Activated CD8-positive, alpha-beta memory T cell treated with anti-CD3 and anti-CD28 coated beads, Interleukin-2, amount 10 ng/mL, durations not matched to agents 7 days and 5 days (primary cell): ENCODE measurements at regions not wholly inside any gene's neighbourhood (a gene's known extent, or its start where the extent isn't known, plus 50 kb on each side); places are given as distances from the start of the nearest gene placed in this dataset.

Source experiments
- ATAC-seq: fragments of 150-1000 bp; cut with Tn5 transposase; one replicate; pipeline ENCODE4 v1.10.0; 2021; ENCODE audit warnings: moderate library complexity
- CTCF ChIA-PET: fragments of 350-600 bp; sonication (Branson Sonifier 250); formaldehyde crosslinking; loops from one replicate; lab custom pipeline; 2021; ENCODE audit warnings: antibody characterized with exemption; lab: Charles Lee
- DNase-seq: peaks from one replicate; pipeline ENCODE4 v3.0.0-alpha.2; 2020
- H3K27ac Mint-ChIP-seq: one replicate; pipeline ENCODE4 v1.8.0; 2021; ENCODE audit warnings: mild to moderate bottlenecking, mixed read lengths
- H3K27me3 Mint-ChIP-seq: one replicate; pipeline ENCODE4 v1.8.0; 2021; ENCODE audit warnings: mixed read lengths
- H3K36me3 Mint-ChIP-seq: one replicate; pipeline ENCODE4 v1.8.0; 2021; ENCODE audit warnings: mild to moderate bottlenecking, mixed read lengths
- H3K4me1 Mint-ChIP-seq: one replicate; pipeline ENCODE4 v1.8.0; 2021; ENCODE audit warnings: mixed read lengths
- H3K4me3 Mint-ChIP-seq: one replicate; pipeline ENCODE4 v1.8.0; 2021; ENCODE audit warnings: mild to moderate bottlenecking, moderate library complexity, mixed read lengths
- H3K9me3 Mint-ChIP-seq: one replicate; pipeline ENCODE4 v1.8.0; 2022; ENCODE audit warnings: low read depth, mixed read lengths

DNA sequence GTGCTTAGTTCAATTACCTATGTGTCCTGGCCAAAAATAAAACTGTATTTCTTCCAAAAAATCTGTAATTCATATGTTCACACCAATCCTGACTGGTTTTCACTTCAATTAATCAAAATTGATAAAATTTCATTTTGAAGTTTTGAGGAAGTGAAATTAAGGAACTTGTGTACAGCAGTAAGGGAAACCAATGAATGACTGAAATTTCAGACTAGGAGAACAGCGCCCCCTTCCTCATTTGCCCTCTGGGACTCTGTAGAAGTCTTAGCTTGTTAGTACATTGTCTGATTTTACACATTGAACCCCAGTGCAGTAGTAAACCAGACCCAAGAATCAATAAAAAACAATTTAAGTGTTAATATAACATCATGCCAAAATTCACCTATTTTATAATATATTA lies 495.3 kb upstream of the AGTR1 start:
- no peak overlapping the region for H3K27ac Mint-ChIP-seq
- CTCF ChIA-PET: no interaction called here
- H3K4me1 Mint-ChIP-seq: no peaks in the 10 kb centered on the region
- no peaks in the 10 kb centered on the region for H3K27me3 Mint-ChIP-seq
- H3K36me3 Mint-ChIP-seq: no peaks in the 10 kb centered on the region
- peaks cover 13% of the 10 kb centered on the region for H3K9me3 Mint-ChIP-seq
- no peak overlapping the region for H3K4me3 Mint-ChIP-seq
- DNase-seq (no peak), ATAC-seq (no peak)

DNA sequence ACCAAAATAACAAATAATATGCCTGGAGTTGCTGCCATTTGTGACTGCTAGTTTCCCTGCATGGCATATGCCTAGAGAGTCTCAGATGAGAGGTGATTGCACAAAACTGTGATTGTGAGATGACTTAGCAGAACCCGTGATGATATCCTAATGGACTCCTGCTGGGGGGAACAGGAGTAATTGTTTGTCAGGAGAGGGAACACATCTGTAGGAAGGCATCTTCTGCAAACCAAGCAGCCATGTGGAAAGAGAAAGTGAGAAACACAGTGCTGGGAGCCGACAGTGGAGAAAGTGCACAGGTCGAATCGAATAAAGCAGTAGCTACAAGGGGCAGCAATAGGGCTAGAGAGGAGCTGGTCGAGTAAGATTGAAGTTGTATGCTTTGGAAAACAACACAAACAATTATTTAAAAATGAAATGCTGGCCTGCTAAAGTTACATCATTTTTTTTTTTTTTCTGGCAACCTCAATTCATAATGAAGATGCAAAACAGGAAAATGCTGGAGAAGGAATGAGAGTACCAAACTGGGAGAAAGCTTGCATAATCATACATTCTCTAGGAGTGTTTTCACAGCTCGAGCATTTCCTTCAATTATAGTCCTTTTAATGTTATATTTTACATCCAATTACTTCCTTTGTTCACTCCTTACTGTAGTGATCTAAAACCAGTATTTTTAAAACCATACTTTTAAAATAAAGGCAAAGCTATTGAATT lies 494.2 kb upstream of the AGTR1 start:
- Mint-ChIP-seq H3K27ac (no peak overlapping the region), H3K9me3 (peaks cover 10% of the 10 kb centered on the region), H3K4me1 (no peaks in the 10 kb centered on the region), H3K4me3 (no peak overlapping the region), H3K36me3 (no peaks in the 10 kb centered on the region), H3K27me3 (no peaks in the 10 kb centered on the region)
- DNase-seq (no peak), ATAC-seq (no peak)
- CTCF ChIA-PET: no interaction called here

- no peak overlapping the region for H3K27ac Mint-ChIP-seq
- H3K4me1 Mint-ChIP-seq: no peaks in the 10 kb centered on the region
- no peak overlapping the region for H3K4me3 Mint-ChIP-seq
- H3K36me3 Mint-ChIP-seq: no peaks in the 10 kb centered on the region
- H3K27me3 Mint-ChIP-seq: no peaks in the 10 kb centered on the region
- no peak for ATAC-seq
- H3K9me3 Mint-ChIP-seq: peaks cover 10% of the 10 kb centered on the region
- DNase-seq: no peak
- CTCF ChIA-PET: no interaction called here
These were observed 493.6 kb upstream of the AGTR1 start for GRCh38 chr3:148204131-148204530.

GRCh38 chr3:148205977-148206376 lies 491.7 kb upstream of the AGTR1 start:
- no peaks in the 10 kb centered on the region for H3K4me1 Mint-ChIP-seq
- no peaks in the 10 kb centered on the region for H3K36me3 Mint-ChIP-seq

GRCh38 chr3:148206446-148206845 lies 491.3 kb upstream of the AGTR1 start:
- DNase-seq: no peak
- no peak overlapping the region for H3K4me3 Mint-ChIP-seq
- no peaks in the 10 kb centered on the region for H3K4me1 Mint-ChIP-seq
- ATAC-seq: no peak
- H3K36me3 Mint-ChIP-seq: no peaks in the 10 kb centered on the region
- peaks cover 2% of the 10 kb centered on the region for H3K9me3 Mint-ChIP-seq
- CTCF ChIA-PET: no interaction called here
- no peaks in the 10 kb centered on the region for H3K27me3 Mint-ChIP-seq
- H3K27ac Mint-ChIP-seq: no peak overlapping the region

More at GRCh38 chr3:148205977-148206376, 491.7 kb upstream of the AGTR1 start:
- no peak for DNase-seq
- CTCF ChIA-PET: no interaction called here
- no peak overlapping the region for H3K27ac Mint-ChIP-seq
- no peaks in the 10 kb centered on the region for H3K27me3 Mint-ChIP-seq
- H3K9me3 Mint-ChIP-seq: peaks cover 2% of the 10 kb centered on the region
- ATAC-seq: no peak
- no peak overlapping the region for H3K4me3 Mint-ChIP-seq

DNA sequence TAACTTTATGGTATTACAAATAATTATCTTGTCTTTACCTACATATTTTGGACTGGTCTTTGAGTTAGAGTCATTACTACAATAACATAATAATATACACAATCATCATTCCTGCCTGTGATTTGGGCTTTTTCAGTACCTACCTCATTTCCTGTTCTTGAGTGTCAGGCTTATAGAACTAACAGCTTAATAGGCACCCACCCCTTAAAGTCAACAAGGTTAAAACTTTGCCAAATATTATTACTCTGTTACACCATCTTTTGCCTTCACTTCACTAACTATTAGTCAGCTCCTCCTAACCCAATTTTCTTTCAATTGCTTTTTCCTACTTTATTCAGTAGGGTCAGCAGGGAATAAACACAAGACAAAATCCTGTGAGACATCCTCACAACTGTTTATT lies 488.7 kb upstream of the AGTR1 start:
- H3K9me3 Mint-ChIP-seq: peaks cover 2% of the 10 kb centered on the region
- DNase-seq (no peak), ATAC-seq (no peak)
- no peaks in the 10 kb centered on the region for H3K36me3 Mint-ChIP-seq
- no peak overlapping the region for H3K27ac Mint-ChIP-seq
- H3K4me3 Mint-ChIP-seq: no peak overlapping the region
- CTCF ChIA-PET: no interaction called here
- no peaks in the 10 kb centered on the region for H3K27me3 Mint-ChIP-seq
- no peaks in the 10 kb centered on the region for H3K4me1 Mint-ChIP-seq

DNA sequence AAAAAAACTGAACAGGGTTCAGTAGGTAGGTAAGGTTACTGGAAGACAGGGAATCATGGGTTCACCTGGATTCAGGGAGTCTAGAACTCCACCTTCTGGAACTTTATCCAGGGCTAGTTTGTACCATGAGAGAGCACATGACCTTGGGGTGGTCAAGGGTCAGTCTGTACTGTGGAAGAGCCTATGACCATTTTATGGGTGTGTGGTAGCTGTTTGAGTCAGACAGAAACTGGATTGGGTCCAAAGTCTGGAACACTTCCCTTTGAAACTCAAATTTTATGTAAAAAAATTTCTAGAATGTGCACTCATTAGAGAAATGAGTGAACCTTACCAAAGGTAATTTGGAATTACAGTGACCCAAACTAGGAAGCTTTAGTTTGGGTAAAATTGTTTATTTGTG lies 486.0 kb upstream of the AGTR1 start:
- no peak for DNase-seq
- Mint-ChIP-seq H3K27me3 (no peaks in the 10 kb centered on the region), H3K27ac (no peak overlapping the region), H3K4me3 (no peak overlapping the region), H3K4me1 (no peaks in the 10 kb centered on the region), H3K9me3 (peaks cover 2% of the 10 kb centered on the region), H3K36me3 (no peaks in the 10 kb centered on the region)
- ATAC-seq: no peak
- CTCF ChIA-PET: no interaction called here

- DNase-seq (no peak), ATAC-seq (no peak)
- no peak overlapping the region for H3K27ac Mint-ChIP-seq
- H3K4me1 Mint-ChIP-seq: no peaks in the 10 kb centered on the region
- CTCF ChIA-PET: no interaction called here
- no peaks in the 10 kb centered on the region for H3K27me3 Mint-ChIP-seq
- H3K4me3 Mint-ChIP-seq: no peak overlapping the region
- H3K9me3 Mint-ChIP-seq: no peaks in the 10 kb centered on the region
- H3K36me3 Mint-ChIP-seq: no peaks in the 10 kb centered on the region
These were observed 483.0 kb upstream of the AGTR1 start for GRCh38 chr3:148214705-148215104.

- H3K36me3 Mint-ChIP-seq: no peaks in the 10 kb centered on the region
- no peak overlapping the region for H3K27ac Mint-ChIP-seq
- CTCF ChIA-PET: no interaction called here
- DNase-seq (no peak), ATAC-seq (no peak)
- H3K4me1 Mint-ChIP-seq: no peaks in the 10 kb centered on the region
- no peaks in the 10 kb centered on the region for H3K27me3 Mint-ChIP-seq
- no peak overlapping the region for H3K4me3 Mint-ChIP-seq
- no peaks in the 10 kb centered on the region for H3K9me3 Mint-ChIP-seq
These were observed 480.4 kb upstream of the AGTR1 start for GRCh38 chr3:148217317-148217716.

GRCh38 chr3:148218222-148218621 lies 479.5 kb upstream of the AGTR1 start:
- H3K9me3 Mint-ChIP-seq: no peaks in the 10 kb centered on the region
- H3K27ac Mint-ChIP-seq: no peak overlapping the region
- H3K4me1 Mint-ChIP-seq: no peaks in the 10 kb centered on the region
- no peaks in the 10 kb centered on the region for H3K27me3 Mint-ChIP-seq
- no peak for DNase-seq
- no peak overlapping the region for H3K4me3 Mint-ChIP-seq
- CTCF ChIA-PET: no interaction called here
- ATAC-seq: no peak
- no peaks in the 10 kb centered on the region for H3K36me3 Mint-ChIP-seq

- Mint-ChIP-seq H3K9me3 (no peaks in the 10 kb centered on the region), H3K36me3 (no peaks in the 10 kb centered on the region), H3K4me3 (no peak overlapping the region), H3K27me3 (no peaks in the 10 kb centered on the region), H3K4me1 (no peaks in the 10 kb centered on the region), H3K27ac (no peak overlapping the region)
- DNase-seq (no peak), ATAC-seq (no peak)
- CTCF ChIA-PET: no interaction called here
These were observed 477.7 kb upstream of the AGTR1 start for GRCh38 chr3:148219999-148220398.

DNA sequence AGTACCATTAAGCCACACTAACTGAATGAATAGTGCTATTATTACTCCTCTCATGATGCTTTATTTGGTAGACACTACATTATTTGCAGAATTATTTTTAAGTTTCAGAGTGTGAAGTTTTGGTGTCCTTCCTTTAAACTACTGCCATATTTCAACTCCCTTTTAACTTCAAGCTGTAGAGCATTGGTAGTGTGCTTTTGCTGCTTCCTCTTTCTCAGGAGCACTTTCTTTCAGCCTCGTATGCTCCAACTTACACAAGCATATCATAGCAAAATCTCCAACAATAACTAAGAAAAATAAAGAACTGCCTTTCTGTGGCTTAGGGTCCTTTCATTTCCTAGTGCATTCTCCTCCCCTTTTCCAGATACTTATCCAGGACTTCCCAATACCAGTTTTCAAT lies 476.4 kb upstream of the AGTR1 start:
- H3K27ac Mint-ChIP-seq: no peak overlapping the region
- no peaks in the 10 kb centered on the region for H3K9me3 Mint-ChIP-seq
- H3K4me1 Mint-ChIP-seq: no peaks in the 10 kb centered on the region
- no peaks in the 10 kb centered on the region for H3K36me3 Mint-ChIP-seq
- ATAC-seq (no peak), DNase-seq (no peak)
- H3K27me3 Mint-ChIP-seq: no peaks in the 10 kb centered on the region
- no peak overlapping the region for H3K4me3 Mint-ChIP-seq
- CTCF ChIA-PET: no interaction called here

DNA sequence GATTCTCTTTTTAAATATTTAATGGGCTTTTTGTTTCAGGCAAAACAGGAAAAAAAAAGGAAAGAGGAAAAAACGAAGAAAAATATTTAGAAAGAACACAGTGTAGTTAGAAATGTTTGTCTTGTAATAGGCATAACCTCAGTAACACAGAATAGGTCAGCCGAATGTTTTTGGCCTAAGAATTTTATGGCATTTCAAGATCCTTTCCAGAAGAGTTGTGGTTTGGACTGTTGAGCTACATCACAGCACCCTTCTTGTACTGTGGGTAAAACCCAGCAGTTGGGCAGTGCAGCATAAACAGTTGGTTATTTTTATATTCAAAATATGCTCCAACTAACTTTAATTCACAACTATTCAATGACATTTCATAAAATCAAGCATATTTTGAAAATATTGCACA lies 474.4 kb upstream of the AGTR1 start:
- Mint-ChIP-seq H3K4me3 (no peak overlapping the region), H3K27me3 (no peaks in the 10 kb centered on the region), H3K36me3 (no peaks in the 10 kb centered on the region), H3K9me3 (no peaks in the 10 kb centered on the region), H3K27ac (no peak overlapping the region), H3K4me1 (no peaks in the 10 kb centered on the region)
- no peak for ATAC-seq
- no peak for DNase-seq
- CTCF ChIA-PET: no interaction called here

DNA sequence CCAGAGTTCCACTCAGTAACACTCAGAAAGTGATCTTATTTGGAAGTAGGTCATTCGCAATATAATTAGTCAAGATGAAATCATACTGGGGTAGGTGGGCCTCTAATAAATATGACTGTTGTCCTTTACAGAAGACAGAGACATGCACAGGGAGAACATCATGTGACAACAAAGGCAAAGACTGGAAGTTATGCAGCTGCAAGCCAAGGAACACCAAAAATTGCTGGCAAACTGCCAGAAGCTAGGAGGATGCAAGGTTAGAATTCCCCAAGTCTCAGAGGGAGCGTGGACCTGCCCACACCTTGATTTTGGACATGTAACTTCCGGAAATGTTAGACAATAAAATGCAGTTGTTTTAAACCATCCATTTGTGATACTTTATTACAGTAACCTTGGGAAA lies 471.5 kb upstream of the AGTR1 start:
- no peak for DNase-seq
- Mint-ChIP-seq H3K4me3 (no peak overlapping the region), H3K9me3 (peaks cover 2% of the 10 kb centered on the region), H3K36me3 (no peaks in the 10 kb centered on the region), H3K27ac (no peak overlapping the region), H3K4me1 (no peaks in the 10 kb centered on the region), H3K27me3 (no peaks in the 10 kb centered on the region)
- CTCF ChIA-PET: no interaction called here
- ATAC-seq: no peak

DNA sequence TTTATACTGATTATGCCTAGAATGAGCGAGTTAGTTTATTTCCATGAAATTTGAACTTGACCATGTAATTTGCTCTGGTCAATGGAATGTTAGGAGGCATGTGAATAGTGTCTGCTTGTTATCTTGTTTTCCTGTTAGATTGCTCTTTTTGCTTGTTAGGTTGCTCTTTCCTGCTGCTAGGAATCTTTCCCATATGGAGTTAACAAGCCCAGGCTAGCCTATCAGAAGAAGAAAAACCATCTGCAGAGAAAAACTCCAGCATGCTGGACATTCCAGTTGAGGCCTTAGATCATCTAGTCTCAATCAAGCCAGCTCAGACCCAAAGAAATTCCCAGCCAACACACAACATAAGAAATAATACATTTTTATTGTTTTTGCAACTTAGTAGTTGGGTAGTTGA lies 470.2 kb upstream of the AGTR1 start:
- no peaks in the 10 kb centered on the region for H3K36me3 Mint-ChIP-seq
- no peaks in the 10 kb centered on the region for H3K4me1 Mint-ChIP-seq
- CTCF ChIA-PET: no interaction called here
- H3K27ac Mint-ChIP-seq: no peak overlapping the region
- no peaks in the 10 kb centered on the region for H3K27me3 Mint-ChIP-seq
- no peak for ATAC-seq
- no peak for DNase-seq
- H3K9me3 Mint-ChIP-seq: peaks cover 2% of the 10 kb centered on the region
- H3K4me3 Mint-ChIP-seq: no peak overlapping the region
